ENCODE measurements at regions not wholly inside any gene's neighbourhood (a gene's known extent, or its start where the extent isn't known, plus 50 kb on each side); places are given as distances from the start of the nearest gene placed in this dataset.
"Not testable (repeated sequence)": the region's sequence is repeated elsewhere in the genome, so short reads cannot be mapped to it uniquely, and the experiment has no call there.

DNA sequence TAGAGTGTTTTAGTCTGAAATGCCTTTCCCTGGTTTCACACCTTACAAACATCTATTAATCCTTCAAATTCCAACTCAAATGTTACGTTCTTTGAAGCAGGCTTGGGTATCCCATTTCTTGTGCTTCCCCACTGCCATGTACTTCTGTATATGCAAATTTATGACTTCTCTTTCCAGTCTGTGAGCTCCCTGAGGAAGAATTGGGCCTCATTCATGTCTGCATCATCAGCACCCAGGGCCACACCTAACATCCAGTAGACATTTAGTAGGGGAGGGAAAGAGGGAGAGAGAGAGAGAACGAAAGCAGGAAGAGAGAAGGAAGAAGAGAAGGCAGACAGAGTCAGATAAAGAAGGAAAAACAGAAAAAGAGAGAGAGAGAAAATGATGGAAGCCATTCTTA is 53.3 kb upstream of the KY start:
- DNase-seq (ENCODE audit: low read depth, low spot score), result no peak

DNA sequence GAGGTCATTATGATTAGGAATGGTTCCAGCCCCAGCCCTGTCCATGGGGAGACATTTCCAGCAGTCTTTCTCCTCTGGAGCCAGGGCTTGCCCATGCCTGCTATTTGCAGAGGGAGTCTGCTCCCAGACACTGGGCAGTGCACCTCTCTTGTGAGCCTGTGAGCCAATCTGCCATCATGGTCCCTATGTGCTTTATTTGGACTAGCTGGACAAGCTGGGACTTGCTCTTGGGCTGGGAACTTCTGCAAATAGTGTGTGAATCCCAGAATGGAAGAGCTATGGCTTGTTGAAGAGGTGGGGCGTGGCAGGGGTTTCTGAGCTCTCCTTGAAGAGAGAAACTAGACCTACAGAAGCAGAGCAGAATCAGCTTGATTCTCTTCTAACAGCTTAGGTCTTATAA is 53.7 kb upstream of the KY start:
- no peak for DNase-seq (ENCODE audit: low read depth, low spot score)

DNA sequence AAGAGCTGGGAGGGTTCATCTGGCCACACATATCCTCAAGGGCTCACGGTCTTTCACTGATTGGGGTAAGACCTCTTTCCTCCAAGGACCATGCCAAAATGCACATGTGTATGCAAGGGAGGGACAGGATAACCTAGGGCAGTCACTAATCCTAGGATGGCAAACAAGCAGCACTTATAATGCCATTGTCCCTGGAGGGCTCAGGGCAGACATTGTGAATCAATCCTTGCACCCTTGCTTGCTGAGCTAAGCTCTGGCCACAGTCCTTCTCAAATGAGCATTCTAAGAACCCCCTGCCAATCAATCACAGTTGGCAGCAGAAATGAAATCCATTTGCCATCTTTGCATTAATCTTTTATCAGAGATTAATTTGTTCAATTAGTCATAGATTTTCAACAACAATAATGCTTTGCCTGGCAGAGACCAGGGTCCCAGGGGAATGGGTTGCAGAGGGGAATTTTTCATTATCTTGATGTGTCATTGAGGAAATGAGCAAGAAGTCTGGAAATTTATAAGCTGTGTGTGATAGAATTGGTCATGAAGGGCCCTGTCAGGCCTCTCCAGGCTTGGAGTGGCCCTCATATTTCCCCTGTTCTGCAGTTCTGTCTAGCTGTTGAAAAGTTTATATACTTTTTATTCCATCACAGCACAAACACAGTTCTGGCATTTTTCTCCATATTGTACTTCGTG is 57.2 kb upstream of the KY start:
- no peak for DNase-seq (ENCODE audit: low read depth, low spot score)

DNA sequence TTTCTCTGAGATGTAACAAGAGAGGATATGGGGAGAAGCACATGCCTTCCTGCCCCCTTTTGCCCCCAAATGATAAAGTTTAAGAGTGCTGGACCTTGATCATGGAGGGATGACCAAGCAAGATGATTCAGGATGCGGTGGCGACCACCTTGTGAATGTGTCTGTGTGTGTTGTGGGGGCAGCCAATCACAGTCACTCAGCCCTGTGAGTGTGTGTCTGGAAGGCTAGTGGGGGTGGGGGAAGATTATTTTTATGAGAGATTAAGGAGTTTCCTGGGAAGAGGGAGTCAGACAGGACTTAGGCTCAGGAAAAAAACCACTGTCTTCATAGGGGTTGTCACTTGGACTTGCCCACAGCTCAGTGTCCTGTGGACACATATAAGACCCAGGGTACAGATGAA is 57.8 kb upstream of the KY start:
- DNase-seq (ENCODE audit: low read depth, low spot score), result no peak

DNA sequence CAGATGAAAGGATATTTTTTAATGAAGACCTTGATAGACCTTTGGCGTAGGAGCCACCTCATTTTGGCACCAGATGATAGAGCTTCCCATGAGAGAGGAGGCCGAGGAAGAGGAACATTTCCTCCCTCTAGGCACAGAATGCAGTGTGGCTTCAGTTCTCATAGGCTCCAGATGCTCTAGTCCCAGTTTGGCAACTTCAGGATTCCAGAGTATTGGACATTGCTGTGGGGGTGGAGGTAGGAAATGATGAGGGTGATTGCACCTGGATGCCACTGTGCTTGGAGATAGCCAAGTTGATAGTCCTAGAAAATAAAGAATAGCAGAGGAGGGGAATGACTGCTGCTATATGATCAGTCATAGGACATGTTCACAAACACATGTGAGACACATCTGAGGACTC is 58.3 kb upstream of the KY start:
- DNase-seq (ENCODE audit: low read depth, low spot score), result no peak

DNA sequence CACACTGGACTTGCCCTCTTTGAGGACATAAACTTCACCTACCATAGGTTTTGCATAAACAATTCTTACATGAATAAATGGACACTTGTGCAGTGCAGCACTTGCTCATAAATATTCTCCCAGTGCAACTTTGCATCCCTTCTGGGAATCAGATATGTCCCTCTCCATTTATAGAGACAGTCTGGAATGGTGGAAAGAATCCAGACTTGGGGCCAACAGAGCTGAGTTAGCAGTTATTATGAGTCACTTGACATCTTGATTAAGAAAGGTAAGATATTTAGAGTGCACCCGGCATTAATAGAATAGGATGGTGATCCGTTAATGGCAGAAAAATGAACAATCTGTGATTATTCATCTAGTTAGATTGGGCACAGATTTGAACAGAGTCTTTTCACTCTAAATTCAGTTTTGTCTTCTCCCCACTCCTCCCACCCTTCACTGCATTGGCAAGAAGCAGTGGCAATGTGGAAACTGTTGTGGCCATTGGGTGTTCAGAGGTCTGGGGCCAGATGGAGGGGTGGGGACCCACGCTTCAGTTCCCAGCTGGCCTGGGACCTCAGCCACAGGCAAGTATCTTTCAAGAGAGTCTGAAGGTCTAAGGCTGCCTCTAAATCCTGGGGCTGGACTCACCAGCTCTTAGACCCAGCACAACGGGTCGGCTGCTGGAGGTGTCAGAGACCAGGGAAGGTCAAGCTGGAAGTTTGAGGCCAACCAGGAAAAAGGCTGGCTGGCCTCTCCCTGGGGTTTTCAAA is 58.9 kb upstream of the KY start:
- DNase-seq (ENCODE audit: low read depth, low spot score), result peak; percentile 6

DNA sequence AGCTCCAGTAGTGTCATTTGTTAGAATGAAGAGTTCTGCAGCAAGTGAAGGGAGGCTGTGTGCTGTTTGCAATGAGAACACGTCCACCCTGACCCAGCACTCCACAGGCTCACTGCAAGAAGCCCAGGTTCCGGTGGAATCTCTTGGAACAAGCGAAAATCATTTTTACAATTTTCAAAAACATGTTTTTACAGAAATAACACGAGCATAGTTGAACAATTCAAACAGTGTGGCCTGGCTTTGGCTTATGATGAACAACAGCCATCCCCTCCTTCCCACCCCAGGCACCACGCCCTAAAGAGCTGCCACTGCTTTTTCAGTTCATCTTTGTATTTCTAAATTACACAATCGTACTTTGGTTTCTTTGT is 59.5 kb upstream of the KY start:
- no peak for DNase-seq (ENCODE audit: low read depth, low spot score)

DNA sequence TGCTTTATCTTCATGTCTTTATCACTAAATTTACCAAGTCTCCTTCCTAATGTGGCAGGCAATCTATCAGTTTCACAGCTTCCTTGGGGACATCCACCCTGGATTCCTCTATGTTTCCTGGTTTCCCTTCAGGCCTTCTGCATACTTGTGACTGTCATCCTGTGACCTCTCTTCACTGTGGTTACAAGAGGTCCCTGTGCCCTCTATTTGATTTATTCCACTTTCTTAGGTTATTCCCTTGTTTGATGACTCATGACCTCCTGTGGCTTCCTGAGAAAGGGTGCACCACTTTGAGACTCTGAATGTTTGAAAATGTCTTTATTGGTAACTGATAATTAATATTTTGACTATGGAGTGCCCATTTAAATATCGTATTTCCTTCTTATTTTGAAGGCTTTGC is 60.5 kb upstream of the KY start:
- DNase-seq (ENCODE audit: low read depth, low spot score), result peak; percentile 9

DNA sequence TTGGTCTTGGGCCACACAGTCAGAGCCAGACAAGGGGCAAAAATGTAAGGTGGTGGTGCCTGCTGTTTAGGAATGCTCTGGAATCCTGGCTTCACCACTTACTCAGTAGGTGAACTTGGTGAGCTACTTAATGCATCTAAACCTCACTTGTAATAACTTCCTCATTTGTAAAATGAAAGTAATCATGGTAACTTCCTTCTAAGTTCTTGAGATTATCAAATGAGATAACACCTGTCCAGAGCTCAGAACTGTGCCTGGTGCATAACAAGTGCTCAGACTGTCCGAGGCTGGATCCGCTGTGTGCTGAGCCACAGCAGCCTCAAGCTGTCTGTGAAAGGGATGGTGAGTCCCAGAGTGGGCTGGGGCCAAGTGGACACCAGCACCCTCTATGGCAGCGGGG is 62.8 kb upstream of the KY start:
- no peak for DNase-seq (ENCODE audit: low read depth, low spot score)

DNA sequence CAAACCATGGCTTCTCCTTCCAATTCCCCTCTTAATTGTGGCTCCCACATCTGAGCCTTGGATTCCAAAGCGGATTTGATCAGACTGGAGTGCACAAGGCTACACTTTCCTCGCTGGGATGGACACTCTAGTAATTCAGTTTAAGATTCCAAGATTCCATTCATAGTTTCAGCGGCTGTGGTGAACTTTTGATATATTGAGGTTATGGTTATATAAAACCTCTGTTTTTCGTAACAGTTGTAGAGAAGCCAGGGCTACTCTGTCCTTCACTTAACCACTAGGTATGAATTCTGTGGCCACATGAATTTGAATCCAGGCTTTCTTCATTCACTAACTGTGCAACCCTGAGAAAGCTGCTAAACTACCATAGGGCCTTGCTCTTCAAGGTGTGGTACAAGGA is 67.9 kb upstream of the KY start:
- DNase-seq (ENCODE audit: low read depth, low spot score), result peak; percentile 44

DNA sequence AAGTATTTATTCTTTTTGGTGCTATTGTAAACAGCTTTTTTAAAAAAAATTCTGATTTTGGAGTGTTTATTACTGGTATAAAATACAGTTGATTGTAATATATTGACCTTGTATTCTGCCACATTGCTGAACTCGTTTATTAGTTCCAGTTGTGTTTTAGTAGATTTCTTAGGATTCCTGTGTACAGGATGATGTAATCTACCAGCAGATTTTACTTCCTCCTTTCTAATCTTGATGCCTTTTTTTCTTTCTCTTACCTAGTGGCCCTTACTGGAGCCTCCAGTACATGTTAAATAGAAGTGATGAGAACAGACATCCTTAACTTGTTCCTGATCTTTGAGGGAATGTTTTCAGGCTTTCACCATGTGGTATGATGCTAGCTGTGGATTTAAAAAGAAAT is 70.4 kb upstream of the KY start:
- no peak for DNase-seq (ENCODE audit: low read depth, low spot score)

DNA sequence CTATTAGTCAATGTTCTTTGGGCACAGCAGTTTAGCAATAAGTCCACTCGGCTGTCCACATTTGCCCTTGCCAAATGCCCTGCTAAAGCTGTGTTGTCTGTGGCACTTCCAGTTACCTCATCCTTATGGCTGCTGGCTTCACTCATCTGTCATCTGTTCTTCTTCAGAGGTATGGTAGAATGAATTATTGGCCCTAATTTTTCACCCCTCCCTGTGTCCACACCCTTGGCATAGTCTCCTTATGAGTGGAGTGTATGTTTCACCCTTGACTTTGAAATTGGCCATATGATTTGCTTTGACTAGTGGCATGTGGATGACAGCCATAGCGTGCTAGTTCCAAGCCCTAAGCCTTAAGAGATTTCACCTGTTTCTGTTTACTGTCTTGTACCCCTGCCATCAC is 72.1 kb upstream of the EPHB1 start:
- DNase-seq (ENCODE audit: low read depth, low spot score), result no peak

DNA sequence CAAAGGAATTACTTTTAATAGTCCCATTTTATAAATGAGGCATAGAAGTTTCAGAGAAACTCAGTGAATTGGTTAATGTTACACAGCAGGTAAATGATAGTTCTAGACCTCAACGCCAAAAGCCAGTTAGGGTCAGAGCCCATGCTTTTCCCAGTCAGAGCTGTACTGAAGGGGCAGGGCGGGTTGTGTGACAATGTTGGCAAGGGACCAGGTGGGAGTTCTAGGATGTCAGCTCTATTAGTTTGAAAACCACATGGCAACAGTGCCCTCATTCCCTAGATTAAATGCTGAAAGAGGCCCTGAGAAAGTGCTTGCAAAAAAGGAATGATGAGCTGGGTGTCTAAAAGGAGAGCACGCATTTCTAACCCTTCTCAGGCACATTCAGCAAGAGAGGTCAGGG is 65.4 kb upstream of the EPHB1 start:
- no peak for DNase-seq (ENCODE audit: low read depth, low spot score)

DNA sequence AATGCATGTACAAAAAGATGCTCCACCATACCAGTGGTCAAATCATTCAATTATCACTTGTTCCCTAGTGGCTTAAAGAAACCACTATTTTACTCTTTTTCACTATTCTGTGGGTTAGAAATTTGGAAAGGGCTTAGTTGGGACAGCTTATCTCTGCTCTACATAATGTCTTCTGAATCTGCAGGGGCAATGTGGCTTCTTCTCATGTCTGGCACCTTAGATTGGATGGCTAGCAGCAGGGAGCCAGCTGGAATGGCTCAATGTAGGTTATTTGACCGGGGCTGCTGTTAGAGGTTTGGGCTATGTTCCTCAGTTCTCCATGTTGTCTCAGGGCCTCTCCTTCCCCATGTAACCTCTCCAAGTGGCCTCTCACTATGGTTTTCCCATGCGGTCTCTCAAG is 57.5 kb upstream of the EPHB1 start:
- no peak for DNase-seq (ENCODE audit: low read depth, low spot score)

DNA sequence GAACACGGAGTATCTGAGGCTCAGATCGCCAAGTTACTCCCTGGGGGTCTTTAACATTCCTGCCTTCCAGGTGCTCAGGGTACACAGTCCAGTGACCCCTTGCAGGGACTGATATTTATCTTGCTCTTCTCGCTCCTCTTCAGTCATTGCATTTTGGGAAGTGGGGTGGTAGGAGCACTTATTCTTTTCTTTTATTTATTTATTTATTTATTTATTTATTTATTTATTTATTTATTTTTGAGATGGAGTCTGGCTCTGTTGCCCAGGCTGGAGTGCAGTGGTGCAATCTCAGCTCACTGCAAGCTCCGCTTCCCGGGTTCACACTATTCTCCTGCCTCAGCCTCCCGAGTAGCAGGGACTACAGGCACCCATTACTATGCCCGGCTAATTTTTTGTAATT is 55.0 kb upstream of the EPHB1 start:
- not testable (repeated sequence) for DNase-seq (ENCODE audit: low read depth, low spot score)

DNA sequence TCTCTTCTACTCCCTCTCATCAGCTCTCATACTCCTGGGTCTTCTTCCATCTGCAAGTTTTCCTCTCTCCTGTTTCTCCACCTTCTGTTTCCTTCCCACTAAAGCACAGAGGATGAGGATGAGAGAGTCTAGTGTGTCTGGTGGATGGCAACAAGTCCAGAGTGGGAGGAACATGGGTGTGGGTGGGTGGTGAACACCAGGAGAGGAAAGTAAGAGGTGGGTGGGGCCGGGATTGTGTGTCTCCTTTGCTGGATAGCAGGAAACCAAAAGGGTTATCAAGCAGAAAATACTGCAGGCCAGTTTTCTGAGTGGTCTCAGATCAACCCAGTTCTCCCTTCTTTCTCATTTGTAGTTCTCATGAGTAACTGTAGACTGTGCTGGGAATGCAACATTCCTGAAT is 52.9 kb upstream of the EPHB1 start:
- DNase-seq (ENCODE audit: low read depth, low spot score), result no peak

DNA sequence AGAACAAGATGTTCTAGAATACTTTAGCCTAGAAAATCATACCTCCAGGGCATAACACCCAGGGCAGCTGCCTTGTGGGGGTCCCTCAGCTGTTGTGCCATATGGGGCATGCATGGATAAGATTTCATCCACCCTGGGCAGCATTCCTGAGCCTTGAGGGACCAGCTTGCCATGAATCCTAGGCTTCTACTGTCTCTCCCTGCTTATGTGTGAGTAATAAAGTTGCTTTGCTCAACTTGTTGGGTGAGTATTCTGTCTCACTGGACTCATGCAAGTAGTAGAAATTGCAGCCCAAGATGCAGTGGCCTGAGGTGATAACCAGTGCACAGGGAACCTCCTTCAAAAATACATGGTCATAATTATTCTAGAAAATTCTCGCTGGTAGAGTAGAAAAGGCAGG is 52.1 kb upstream of the EPHB1 start:
- no peak for DNase-seq (ENCODE audit: low read depth, low spot score)

Measured in astrocyte of the hippocampus (primary cell).